Brain microvascular endothelial cell (primary cell): ENCODE measurements at regions not wholly inside any gene's neighbourhood (a gene's known extent, or its start where the extent isn't known, plus 50 kb on each side); places are given as distances from the start of the nearest gene placed in this dataset.

Source experiments
- DNase-seq: peaks from one replicate; pipeline ENCODE4 v3.0.0-alpha.2; 2020
- H3K27ac ChIP-seq: fragments of 250-450 bp; sonication (Bioruptor Pico); 2 replicates; pipeline ENCODE4 v1.5.1; 2020; ENCODE audit warnings: mild to moderate bottlenecking, moderate library complexity
- H3K27me3 ChIP-seq: fragments of 250-450 bp; sonication (Bioruptor Pico); replicated peaks from 2 replicates; pipeline ENCODE4 v1.5.1; 2020; ENCODE audit warnings: mild to moderate bottlenecking
- H3K36me3 ChIP-seq: fragments of 250-450 bp; sonication (Bioruptor Pico); replicated peaks from 2 replicates; pipeline ENCODE4 v1.5.1; 2020; ENCODE audit warnings: mild to moderate bottlenecking
- H3K4me3 ChIP-seq: 2 replicates; pipeline ENCODE4 v1.5.1; 2011; ENCODE audit warnings: low read depth, mild to moderate bottlenecking, control low read depth, low read length, moderate library complexity
- CTCF ChIP-seq: IDR thresholded peaks from 2 replicates; pipeline ENCODE4 v1.5.1; 2011; ENCODE audit warnings: low read depth, mild to moderate bottlenecking, moderate library complexity, low read length, control low read depth, inconsistent platforms; ENCODE audit errors: missing control alignments
- in situ Hi-C: cut with HindIII; loops from 2 replicates; pipeline ENCODE4 v1.10.0; 2017; ENCODE audit warnings: low sequenced_read_pairs, low pct_ligation_motif_present

GRCh38 chr7:33799766-33800165 lies 105.6 kb upstream of the BMPER start:
- in situ Hi-C loops = no loop called here
- no peak for TF ChIP-seq CTCF
- DNase-seq = no peak
- no peaks in the 10 kb centered on the region for H3K27me3 ChIP-seq
- H3K4me3 ChIP-seq = no peak overlapping the region
- no peak overlapping the region for H3K27ac ChIP-seq
- H3K36me3 ChIP-seq = no peaks in the 10 kb centered on the region

DNA sequence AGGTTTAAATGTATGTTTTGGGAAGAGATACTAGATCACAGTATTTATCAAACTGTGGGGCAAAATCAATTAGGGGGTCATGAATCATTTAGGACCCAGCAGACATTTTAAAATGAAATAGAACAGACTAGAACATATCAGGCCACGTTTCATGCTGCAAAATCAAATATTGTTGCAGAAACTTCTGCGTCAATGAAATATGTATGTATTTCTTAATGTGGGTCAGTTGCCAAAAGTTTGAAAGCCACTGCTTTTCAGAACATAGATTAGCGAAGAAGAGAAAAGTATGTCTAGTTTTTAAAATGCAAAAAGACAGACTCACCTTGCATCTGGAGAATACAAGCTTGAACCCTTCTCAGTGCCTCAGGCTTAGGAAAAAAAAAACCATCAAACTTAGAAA lies 102.7 kb upstream of the BMPER start:
- no peak for DNase-seq

DNA sequence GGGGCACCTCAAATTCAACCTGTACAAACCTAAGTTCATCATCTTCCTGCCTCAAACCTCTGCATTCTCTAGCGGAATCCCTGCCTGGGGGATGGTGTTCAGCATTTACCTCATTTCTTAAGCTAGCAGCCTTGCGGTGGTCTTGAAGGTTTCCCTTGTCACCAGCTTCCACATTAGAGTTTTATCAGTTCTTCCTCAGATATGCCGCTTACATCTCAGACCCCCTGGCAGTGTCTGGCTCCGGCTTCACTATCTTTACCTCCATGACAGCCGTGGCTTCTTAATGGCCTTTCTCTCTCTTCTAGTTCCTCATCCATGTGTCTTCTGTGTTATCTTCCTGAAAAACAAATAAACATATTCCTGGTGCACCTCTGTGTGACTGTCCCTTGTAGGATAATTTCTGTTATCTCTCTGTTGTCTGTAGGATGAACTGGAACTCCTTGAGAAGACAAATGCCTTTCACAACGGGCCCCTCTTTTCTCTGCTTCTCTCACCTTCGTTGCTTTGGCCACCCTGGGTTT lies 101.1 kb upstream of the BMPER start:
- H3K27ac ChIP-seq = no peak overlapping the region
- no peak for DNase-seq
- H3K27me3 ChIP-seq = no peaks in the 10 kb centered on the region
- no peaks in the 10 kb centered on the region for H3K36me3 ChIP-seq
- no peak for TF ChIP-seq CTCF
- H3K4me3 ChIP-seq = no peak overlapping the region
- in situ Hi-C loops = no loop called here

More for the DNA sequence above, 102.7 kb upstream of the BMPER start:
- no peak for TF ChIP-seq CTCF
- no peaks in the 10 kb centered on the region for H3K36me3 ChIP-seq
- H3K27ac ChIP-seq = no peak overlapping the region
- no peak overlapping the region for H3K4me3 ChIP-seq
- no peaks in the 10 kb centered on the region for H3K27me3 ChIP-seq
- in situ Hi-C loops = no loop called here

DNA sequence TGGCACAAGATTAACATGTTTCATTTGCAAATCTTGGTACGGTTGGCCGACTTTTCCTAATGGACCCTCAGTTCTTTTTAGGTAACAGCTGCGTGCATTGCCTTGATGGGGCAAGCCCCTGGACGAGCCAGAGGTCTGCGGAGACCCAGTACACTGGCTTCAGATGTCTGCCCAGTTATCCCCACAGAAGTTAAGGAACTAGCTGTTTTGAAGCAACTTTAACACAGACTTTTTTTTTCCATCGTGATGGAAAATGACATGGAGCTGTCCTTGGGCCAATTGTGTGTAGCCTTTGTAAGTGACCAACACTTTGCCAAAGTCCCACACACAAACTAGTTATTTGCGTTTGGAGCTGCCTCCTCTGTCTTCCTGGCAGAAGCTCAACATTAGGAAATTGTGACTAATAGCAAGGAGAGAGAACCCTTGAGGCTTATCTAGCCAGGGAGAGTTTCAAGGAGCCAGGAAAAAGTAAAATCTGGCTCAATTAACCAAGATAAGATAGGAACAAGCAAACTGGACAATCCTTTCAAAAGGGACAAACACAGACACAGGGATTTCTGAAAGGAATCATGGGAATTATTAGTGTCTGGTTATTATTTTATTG lies 99.6 kb upstream of the BMPER start:
- no peak for TF ChIP-seq CTCF
- in situ Hi-C loops = no loop called here
- DNase-seq = peak; percentile 39
- no peaks in the 10 kb centered on the region for H3K36me3 ChIP-seq
- H3K27me3 ChIP-seq = no peaks in the 10 kb centered on the region
- H3K27ac ChIP-seq = no peak overlapping the region
- no peak overlapping the region for H3K4me3 ChIP-seq

DNA sequence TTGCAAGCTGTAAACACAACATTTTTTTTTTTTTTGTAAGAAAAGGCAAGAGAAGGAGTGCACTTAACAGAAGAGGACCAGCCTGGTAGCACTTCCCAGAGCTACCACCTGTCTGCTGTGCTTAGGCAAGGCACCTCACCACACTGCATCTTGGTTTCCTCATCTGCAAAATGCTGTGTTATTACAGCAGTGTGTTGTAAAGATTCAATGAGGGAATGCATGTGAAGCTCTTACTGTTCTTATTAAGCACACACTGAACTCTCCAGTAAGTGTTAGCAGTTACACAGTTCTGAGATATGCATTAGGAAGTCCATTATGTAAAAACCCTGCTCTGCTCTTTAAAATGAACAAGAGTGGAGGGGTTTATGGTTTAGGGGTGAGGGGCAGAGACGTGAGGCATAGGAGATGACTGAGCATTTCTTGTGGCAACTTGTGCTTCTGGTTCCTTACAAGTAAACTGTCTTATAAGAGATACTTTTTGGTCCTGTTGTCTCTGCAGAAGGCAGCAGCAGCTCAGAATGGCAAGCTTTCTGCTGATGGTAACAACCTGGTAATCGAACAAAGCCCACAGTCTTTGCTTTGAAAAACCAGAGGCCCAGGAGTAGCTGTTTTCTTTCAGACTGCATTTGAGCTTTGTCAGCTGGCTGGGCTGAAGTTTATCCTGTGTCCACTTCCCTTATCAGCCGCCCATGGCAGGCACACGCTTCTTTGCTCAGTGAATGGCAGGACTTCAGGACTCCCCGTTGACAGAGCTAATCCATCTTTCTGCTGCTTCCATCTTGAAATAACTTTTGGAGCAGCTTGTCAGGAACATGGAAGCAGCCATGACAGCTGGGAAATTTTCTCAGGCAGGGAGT lies 98.8 kb upstream of the BMPER start:
- Histone ChIP-seq H3K36me3 (no peaks in the 10 kb centered on the region), H3K27ac (no peak overlapping the region), H3K27me3 (no peaks in the 10 kb centered on the region), H3K4me3 (no peak overlapping the region)
- peak; percentile 11 for DNase-seq
- in situ Hi-C loops = no loop called here
- no peak for TF ChIP-seq CTCF
